ENCODE measurements at regions not wholly inside any gene's neighbourhood (a gene's known extent, or its start where the extent isn't known, plus 50 kb on each side); places are given as distances from the start of the nearest gene placed in this dataset.

DNA sequence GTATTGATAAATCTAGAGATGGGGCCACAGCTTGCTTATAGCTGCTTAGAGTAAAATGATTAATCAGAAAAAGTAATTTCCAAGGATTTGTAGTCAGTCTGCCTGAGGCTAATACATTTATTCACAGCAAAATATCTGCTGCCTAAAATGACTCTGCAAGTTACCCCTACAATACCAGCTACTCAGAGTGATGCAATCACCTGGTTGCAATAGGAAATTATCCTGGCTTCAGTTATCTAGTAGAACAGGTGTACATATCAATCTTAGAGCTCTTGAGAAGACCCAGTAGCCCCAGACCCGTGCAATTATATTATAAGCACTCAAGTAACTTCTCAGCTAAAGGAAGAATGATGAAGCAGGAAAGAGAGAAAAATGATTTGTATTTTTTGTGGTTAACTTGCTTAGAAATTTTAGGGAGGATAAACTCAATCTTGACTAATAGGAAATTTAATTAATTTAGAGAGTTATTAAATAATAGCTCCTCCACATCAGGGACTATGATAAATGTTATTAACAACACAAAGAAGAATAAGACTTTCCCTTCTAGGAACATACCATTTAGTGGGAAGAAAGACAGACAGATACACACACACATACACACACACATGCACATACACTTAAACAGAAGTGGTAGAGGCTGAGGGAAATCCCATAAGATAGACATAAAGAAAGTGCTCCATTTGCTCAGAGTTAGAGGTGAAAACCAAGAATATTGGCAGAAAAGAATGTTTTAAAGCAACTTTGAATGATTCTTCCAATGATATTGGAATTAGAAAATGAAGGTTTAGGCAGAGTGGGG, 140.4 kb upstream of the PRSS1 start:
- no peaks in the 10 kb centered on the region for H3K9me3 ChIP-seq
- no peaks in the 10 kb centered on the region for H3K36me3 ChIP-seq
- WGBS, 5 donors: 42 to 70% (median 61%) methylated on average over 1 of the region's 1 CpG
- intact Hi-C loops (cut with DNase I; ENCODE audit: low total_unique reads): no loop called here
- peaks cover 0 to 2% (median 0%) of the 10 kb centered on the region in 4 donors for H3K4me1 ChIP-seq
- H3K4me3 ChIP-seq: no peak overlapping the region
- TF ChIP-seq POLR2AphosphoS5 (IDR thresholded peaks at IDR 0.05): no peak
- TF ChIP-seq POLR2A (IDR thresholded peaks at IDR 0.05): no peak
- no peak for TF ChIP-seq CTCF (IDR thresholded peaks at IDR 0.05)
- TF ChIP-seq EP300 (IDR thresholded peaks at IDR 0.05): no peak
- H3K27me3 ChIP-seq: peaks cover 0 to 21% (median 0%) of the 10 kb centered on the region in 3 donors
- no peak overlapping the region for H3K27ac ChIP-seq
- DNase-seq: no peak

GRCh38 chr7:142607351-142607750, 141.9 kb upstream of the PRSS1 start:
- no peak for TF ChIP-seq EP300 (IDR thresholded peaks at IDR 0.05)
- TF ChIP-seq POLR2AphosphoS5 (IDR thresholded peaks at IDR 0.05): no peak
- no peak for TF ChIP-seq CTCF (IDR thresholded peaks at IDR 0.05)
- no peak for TF ChIP-seq POLR2A (IDR thresholded peaks at IDR 0.05)
- intact Hi-C loops (cut with DNase I; ENCODE audit: low total_unique reads): no loop called here
- Histone ChIP-seq H3K4me1 (peaks cover 0 to 4% (median 0%) of the 10 kb centered on the region in 4 donors), H3K9me3 (no peaks in the 10 kb centered on the region), H3K4me3 (no peak overlapping the region), H3K27ac (no peak overlapping the region), H3K36me3 (no peaks in the 10 kb centered on the region), H3K27me3 (peaks cover 0 to 21% (median 0%) of the 10 kb centered on the region in 3 donors)
- 58 to 79% (median 66%) methylated on average over 3 of the region's 3 CpGs for WGBS, 5 donors
- no peak for DNase-seq

- Histone ChIP-seq H3K4me3 (no peak overlapping the region), H3K27me3 (peaks cover 0 to 21% (median 0%) of the 10 kb centered on the region in 3 donors), H3K4me1 (peaks cover 0 to 4% (median 0%) of the 10 kb centered on the region in 4 donors), H3K9me3 (no peaks in the 10 kb centered on the region), H3K27ac (no peak overlapping the region), H3K36me3 (no peaks in the 10 kb centered on the region)
- no peak for DNase-seq
- no peak for TF ChIP-seq CTCF (IDR thresholded peaks at IDR 0.05)
- intact Hi-C loops (cut with DNase I; ENCODE audit: low total_unique reads): no loop called here
- WGBS, 5 donors: 66 to 80% (median 71%) methylated on average over 5 of the region's 5 CpGs
These were observed 143.2 kb upstream of the PRSS1 start for GRCh38 chr7:142606081-142606480.

DNA sequence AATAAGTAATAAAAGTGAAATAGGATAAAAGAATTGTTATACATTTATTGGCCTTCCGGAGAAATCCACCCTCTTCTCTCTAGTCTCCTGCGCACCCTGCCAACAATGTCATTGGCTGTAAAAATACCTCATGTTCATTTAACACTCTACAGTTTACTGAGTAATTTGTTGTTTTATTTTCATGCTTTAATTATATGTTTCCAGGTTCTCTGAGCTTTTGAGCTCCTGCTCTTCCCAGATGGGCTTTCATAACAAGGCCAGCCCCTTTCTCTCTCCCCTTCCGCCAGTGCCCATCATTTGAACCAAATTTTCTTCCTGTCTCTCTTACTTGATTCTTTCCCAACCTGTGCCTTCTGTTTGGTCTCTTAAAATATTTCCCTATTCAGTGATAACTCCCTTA, 144.6 kb upstream of the PRSS1 start:
- H3K36me3 ChIP-seq: no peaks in the 10 kb centered on the region

More for the DNA sequence above, 144.6 kb upstream of the PRSS1 start:
- Histone ChIP-seq H3K4me3 (no peak overlapping the region), H3K9me3 (no peaks in the 10 kb centered on the region), H3K27ac (no peak overlapping the region), H3K4me1 (peaks cover 0 to 4% (median 0%) of the 10 kb centered on the region in 4 donors), H3K27me3 (peaks cover 0 to 21% (median 0%) of the 10 kb centered on the region in 3 donors)
- 81 to 90% (median 86%) methylated on average over 3 of the region's 3 CpGs for WGBS, 5 donors
- no peak for DNase-seq
- intact Hi-C loops (cut with DNase I; ENCODE audit: low total_unique reads): no loop called here
- no peak for TF ChIP-seq CTCF (IDR thresholded peaks at IDR 0.05)
- TF ChIP-seq POLR2A (IDR thresholded peaks at IDR 0.05): no peak
- TF ChIP-seq EP300 (IDR thresholded peaks at IDR 0.05): no peak
- TF ChIP-seq POLR2AphosphoS5 (IDR thresholded peaks at IDR 0.05): no peak
